PC-9 (cell line): ENCODE measurements at regions not wholly inside any gene's neighbourhood (a gene's known extent, or its start where the extent isn't known, plus 50 kb on each side); places are given as distances from the start of the nearest gene placed in this dataset.

Experiments
- BruUV-seq: library from RNA; stranded (reverse); fragments of 400-500 nt; replicated peaks from 2 replicates; lab custom pipeline; 2021; lab: Mats Ljungman, UMichigan
- CTCF ChIA-PET: fragments of 300-600 bp; sonication (Branson Sonifier 250); formaldehyde crosslinking; loops from one replicate; lab custom pipeline; 2022; ENCODE audit warnings: antibody characterized with exemption; lab: Charles Lee
- POLR2A ChIA-PET: fragments of 300-600 bp; sonication (Branson Sonifier 250); formaldehyde crosslinking; loops from one replicate; lab custom pipeline; 2022; ENCODE audit warnings: antibody characterized with exemption; ENCODE audit not compliant: unreplicated experiment; lab: Charles Lee
- DNase-seq, 2 experiments: peaks; one replicate each; pipeline versions ENCODE4 v3.0.0 to v3.0.0-alpha.2; 2015 to 2022; ENCODE audit warnings: mixed read lengths in 1 of 2
- H2AFZ ChIP-seq: fragments of 200-600 bp; sonication (generic); 2 replicates; pipeline ENCODE4 v1.8.1; 2017; ENCODE audit warnings: antibody characterized with exemption
- H3F3A ChIP-seq: fragments of 200-600 bp; sonication (generic); 2 replicates; pipeline ENCODE4 v1.8.1; 2017; ENCODE audit warnings: antibody characterized with exemption, mild to moderate bottlenecking, low read depth; ENCODE audit not compliant: insufficient read depth
- H3K27ac ChIP-seq: fragments of 200-600 bp; sonication (generic); 2 replicates; pipeline ENCODE4 v1.6.1; 2016; ENCODE audit warnings: mixed run types
- H3K27me3 ChIP-seq: fragments of 200-600 bp; sonication (generic); 2 replicates; pipeline ENCODE4 v1.6.1; 2016; ENCODE audit warnings: low read depth, mixed run types; ENCODE audit not compliant: insufficient read depth
- H3K36me3 ChIP-seq: fragments of 200-600 bp; sonication (generic); 2 replicates; pipeline ENCODE4 v1.6.1; 2016; ENCODE audit warnings: low read depth, mixed run types
- H3K4me1 ChIP-seq: fragments of 200-600 bp; sonication (generic); replicated peaks from 2 replicates; pipeline ENCODE4 v1.6.1; 2016; ENCODE audit warnings: mixed run types; ENCODE audit not compliant: insufficient read depth
- H3K4me2 ChIP-seq: fragments of 200-600 bp; sonication (generic); 2 replicates; pipeline ENCODE4 v1.6.1; 2017; ENCODE audit warnings: mixed run types
- H3K4me3 ChIP-seq: fragments of 200-600 bp; sonication (generic); 2 replicates; pipeline ENCODE4 v1.6.1; 2016; ENCODE audit warnings: mixed run types
- H3K79me2 ChIP-seq: fragments of 200-600 bp; sonication (generic); 2 replicates; pipeline ENCODE4 v1.6.1; 2017; ENCODE audit warnings: low read depth, mixed run types
- H3K9me2 ChIP-seq: fragments of 200-600 bp; sonication (generic); 2 replicates; pipeline ENCODE4 v1.8.1; 2017; ENCODE audit warnings: mild to moderate bottlenecking; ENCODE audit not compliant: insufficient read depth
- H3K9me3 ChIP-seq: fragments of 200-600 bp; sonication (generic); 2 replicates; pipeline ENCODE4 v1.8.1; 2016; ENCODE audit warnings: low read depth; ENCODE audit not compliant: insufficient read depth
- H4K20me1 ChIP-seq: fragments of 200-600 bp; sonication (generic); 2 replicates; pipeline ENCODE4 v1.8.1; 2017; ENCODE audit not compliant: insufficient read depth
- EZH2 ChIP-seq: fragments of 200-600 bp; sonication (generic); IDR thresholded peaks from 2 replicates; pipeline ENCODE4 v1.8.0; 2017; ENCODE audit warnings: antibody characterized with exemption, low read depth
- intact Hi-C: fragments of 100-400 bp; cut with micrococcal nuclease; formaldehyde crosslinking; loops from one replicate; pipeline ENCODE4 v1.10.0; 2022; ENCODE audit not compliant: unreplicated experiment
- TF ChIP-seq, protein P1 (sequence below): fragments of 200-600 bp; sonication (generic); conservative IDR thresholded peaks from 2 replicates; pipeline ENCODE4 v1.6.1; 2017; ENCODE audit warnings: mixed run types, antibody characterized with exemption, mild to moderate bottlenecking, moderate library complexity

DNA sequence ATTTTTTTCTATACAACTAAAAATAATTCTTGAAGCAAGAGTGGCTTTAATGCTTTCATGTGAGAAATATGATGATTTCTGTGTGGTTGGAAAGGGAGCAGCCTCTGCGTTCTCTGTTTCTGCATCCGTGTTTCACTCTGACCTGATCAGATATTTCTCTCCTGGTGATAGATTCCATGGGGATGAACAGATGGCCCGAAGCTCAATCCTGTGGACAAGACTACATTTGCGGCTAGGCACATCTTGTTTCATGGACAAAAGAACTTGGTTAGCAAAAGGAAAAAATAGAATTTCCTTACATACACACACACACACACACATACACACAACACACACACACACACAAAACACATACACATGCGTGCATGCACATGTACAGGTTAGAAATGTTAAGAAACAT is 218.2 kb upstream of the ADAMTS16 start:
- H3K27me3 ChIP-seq = peaks cover 66% of the 10 kb centered on the region
- intact Hi-C loops = no loop called here
- no peaks in the 10 kb centered on the region for H3K79me2 ChIP-seq
- ChIA-PET CTCF (no interaction called here), POLR2A (no interaction called here)
- H3K9me2 ChIP-seq = no peaks in the 10 kb centered on the region
- no peaks in the 10 kb centered on the region for H3F3A ChIP-seq
- TF ChIP-seq EZH2 = no peak
- no peak overlapping the region for H2AFZ ChIP-seq
- H3K36me3 ChIP-seq = no peaks in the 10 kb centered on the region
- H3K4me3 ChIP-seq = no peak overlapping the region
- no peak overlapping the region for H3K27ac ChIP-seq
- no peak for DNase-seq
- no peaks in the 10 kb centered on the region for H4K20me1 ChIP-seq
- H3K4me1 ChIP-seq = no peaks in the 10 kb centered on the region
- H3K9me3 ChIP-seq = no peaks in the 10 kb centered on the region
- no TSS peak for BruUV-seq
- no peak overlapping the region for H3K4me2 ChIP-seq

DNA sequence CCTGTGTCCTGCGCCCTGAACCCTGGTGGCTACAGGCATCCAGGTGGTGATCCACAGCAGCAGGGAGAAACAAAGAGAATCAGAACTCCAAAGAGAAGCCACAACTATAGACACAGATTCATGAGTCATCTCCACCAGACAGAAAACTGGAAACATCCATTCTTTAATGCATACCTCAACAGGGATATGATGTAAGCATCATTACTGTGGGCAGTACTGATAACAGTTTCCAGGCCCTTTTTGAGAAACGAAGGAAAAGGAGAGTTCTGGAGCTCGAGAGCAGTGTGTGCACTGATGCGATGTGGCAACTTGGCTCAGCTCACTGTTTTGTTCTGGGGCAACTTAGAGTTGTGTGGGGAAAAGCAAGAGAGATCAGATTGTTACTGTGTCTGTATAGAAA is 215.6 kb upstream of the ADAMTS16 start:
- no peaks in the 10 kb centered on the region for H4K20me1 ChIP-seq
- no TSS peak for BruUV-seq
- no peak for DNase-seq
- no peaks in the 10 kb centered on the region for H3K36me3 ChIP-seq
- no peaks in the 10 kb centered on the region for H3K9me2 ChIP-seq
- TF ChIP-seq, protein P1, sequence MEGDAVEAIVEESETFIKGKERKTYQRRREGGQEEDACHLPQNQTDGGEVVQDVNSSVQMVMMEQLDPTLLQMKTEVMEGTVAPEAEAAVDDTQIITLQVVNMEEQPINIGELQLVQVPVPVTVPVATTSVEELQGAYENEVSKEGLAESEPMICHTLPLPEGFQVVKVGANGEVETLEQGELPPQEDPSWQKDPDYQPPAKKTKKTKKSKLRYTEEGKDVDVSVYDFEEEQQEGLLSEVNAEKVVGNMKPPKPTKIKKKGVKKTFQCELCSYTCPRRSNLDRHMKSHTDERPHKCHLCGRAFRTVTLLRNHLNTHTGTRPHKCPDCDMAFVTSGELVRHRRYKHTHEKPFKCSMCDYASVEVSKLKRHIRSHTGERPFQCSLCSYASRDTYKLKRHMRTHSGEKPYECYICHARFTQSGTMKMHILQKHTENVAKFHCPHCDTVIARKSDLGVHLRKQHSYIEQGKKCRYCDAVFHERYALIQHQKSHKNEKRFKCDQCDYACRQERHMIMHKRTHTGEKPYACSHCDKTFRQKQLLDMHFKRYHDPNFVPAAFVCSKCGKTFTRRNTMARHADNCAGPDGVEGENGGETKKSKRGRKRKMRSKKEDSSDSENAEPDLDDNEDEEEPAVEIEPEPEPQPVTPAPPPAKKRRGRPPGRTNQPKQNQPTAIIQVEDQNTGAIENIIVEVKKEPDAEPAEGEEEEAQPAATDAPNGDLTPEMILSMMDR = no peak
- no peak for TF ChIP-seq EZH2
- no peaks in the 10 kb centered on the region for H3K4me1 ChIP-seq
- no peak overlapping the region for H2AFZ ChIP-seq
- H3K4me2 ChIP-seq = no peak overlapping the region
- intact Hi-C loops = no loop called here
- no peak overlapping the region for H3K27ac ChIP-seq
- ChIA-PET CTCF (no interaction called here), POLR2A (no interaction called here)
- H3K79me2 ChIP-seq = no peaks in the 10 kb centered on the region
- no peaks in the 10 kb centered on the region for H3K9me3 ChIP-seq
- H3K27me3 ChIP-seq = peaks cover 66% of the 10 kb centered on the region
- H3K4me3 ChIP-seq = no peak overlapping the region
- H3F3A ChIP-seq = no peaks in the 10 kb centered on the region

DNA sequence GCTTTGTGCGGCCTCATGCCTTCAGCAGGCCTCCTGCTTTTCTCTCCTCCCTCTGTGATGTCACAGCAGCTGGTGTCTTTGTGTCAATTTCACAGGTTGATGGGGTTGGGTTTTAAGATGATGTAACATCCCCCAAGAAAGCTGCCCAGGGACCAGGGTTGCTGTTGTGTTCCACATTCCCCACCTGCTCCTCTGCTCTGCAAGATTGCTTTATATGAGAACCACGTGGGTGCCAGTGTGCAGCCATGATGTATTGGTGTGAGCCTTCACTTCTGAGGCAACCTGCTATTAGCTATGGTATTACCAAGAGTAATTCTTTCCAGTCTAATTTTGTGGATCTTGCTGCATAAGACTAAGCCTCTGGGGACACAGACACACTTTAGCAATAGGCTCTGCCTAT is 213.0 kb upstream of the ADAMTS16 start:
- Histone ChIP-seq H3K36me3 (no peaks in the 10 kb centered on the region), H3K79me2 (no peaks in the 10 kb centered on the region), H3K4me3 (no peak overlapping the region), H3K27me3 (peaks cover 53% of the 10 kb centered on the region), H3K4me2 (no peak overlapping the region), H3K4me1 (no peaks in the 10 kb centered on the region), H4K20me1 (no peaks in the 10 kb centered on the region; the same call in 1 of the 2 replicates), H2AFZ (no peak overlapping the region), H3K27ac (no peak overlapping the region), H3F3A (no peaks in the 10 kb centered on the region), H3K9me3 (no peaks in the 10 kb centered on the region), H3K9me2 (no peaks in the 10 kb centered on the region)
- BruUV-seq = no TSS peak
- CTCF ChIA-PET = no interaction called here
- DNase-seq = no peak
- TF ChIP-seq, protein P1 = no peak
- no peak for TF ChIP-seq EZH2
- intact Hi-C loops = no loop called here
- POLR2A ChIA-PET = no interaction called here

DNA sequence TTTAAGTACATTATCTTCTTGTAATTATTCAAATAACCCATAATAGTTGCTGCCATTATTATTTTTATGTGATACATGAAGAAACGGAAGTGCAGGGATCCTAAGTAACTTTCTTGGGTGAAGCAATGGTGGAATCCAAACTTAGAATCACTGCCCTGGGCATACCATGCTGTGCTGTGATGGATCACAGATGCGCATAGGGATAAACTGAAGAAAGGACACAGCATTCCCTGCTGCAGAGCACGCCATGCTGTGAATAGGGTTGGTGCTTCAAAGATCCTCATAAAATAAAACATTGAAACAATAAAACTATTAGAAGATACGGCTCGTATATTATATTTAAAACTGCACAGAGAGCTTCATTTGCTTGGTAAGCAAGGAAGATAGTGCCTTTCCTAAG is 211.7 kb upstream of the ADAMTS16 start:
- BruUV-seq = no TSS peak
- CTCF ChIA-PET = no interaction called here

More for the DNA sequence above, 211.7 kb upstream of the ADAMTS16 start:
- no peaks in the 10 kb centered on the region for H3K4me1 ChIP-seq
- H2AFZ ChIP-seq = no peak overlapping the region
- no peaks in the 10 kb centered on the region for H3K36me3 ChIP-seq
- intact Hi-C loops = no loop called here
- peaks cover 39% of the 10 kb centered on the region for H3K27me3 ChIP-seq
- no peak overlapping the region for H3K4me2 ChIP-seq
- no peaks in the 10 kb centered on the region; the same call in 1 of the 2 replicates for H4K20me1 ChIP-seq
- no peaks in the 10 kb centered on the region for H3K9me3 ChIP-seq
- no peaks in the 10 kb centered on the region for H3K9me2 ChIP-seq
- TF ChIP-seq EZH2 = no peak
- TF ChIP-seq, protein P1 = no peak
- H3K27ac ChIP-seq = no peak overlapping the region
- DNase-seq = no peak
- no peak overlapping the region for H3K4me3 ChIP-seq
- POLR2A ChIA-PET = no interaction called here
- no peaks in the 10 kb centered on the region for H3K79me2 ChIP-seq
- no peaks in the 10 kb centered on the region for H3F3A ChIP-seq
